ENCODE measurements at regions not wholly inside any gene's neighbourhood (a gene's known extent, or its start where the extent isn't known, plus 50 kb on each side); places are given as distances from the start of the nearest gene placed in this dataset.

DNA sequence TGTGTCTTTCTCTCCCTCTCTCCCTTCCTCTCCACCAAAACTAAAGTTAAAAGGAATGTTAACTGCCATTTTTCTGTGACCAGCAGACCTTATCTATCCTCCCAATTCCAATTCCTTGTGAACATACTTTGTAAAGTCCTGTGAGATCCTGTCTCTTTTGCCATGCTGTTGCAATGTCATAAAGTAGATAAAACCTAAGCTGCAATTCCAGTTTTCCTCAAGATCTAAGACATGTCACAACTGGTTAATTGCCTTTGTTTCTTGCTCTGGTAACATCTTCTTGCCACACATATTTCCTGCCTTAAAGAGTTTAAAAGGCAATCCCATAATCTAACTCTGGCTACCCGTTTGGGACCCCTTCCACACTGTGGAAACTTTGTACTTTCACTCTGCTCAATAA, 188.7 kb downstream of the PYDC2 start:
- TF ChIP-seq, protein P1, sequence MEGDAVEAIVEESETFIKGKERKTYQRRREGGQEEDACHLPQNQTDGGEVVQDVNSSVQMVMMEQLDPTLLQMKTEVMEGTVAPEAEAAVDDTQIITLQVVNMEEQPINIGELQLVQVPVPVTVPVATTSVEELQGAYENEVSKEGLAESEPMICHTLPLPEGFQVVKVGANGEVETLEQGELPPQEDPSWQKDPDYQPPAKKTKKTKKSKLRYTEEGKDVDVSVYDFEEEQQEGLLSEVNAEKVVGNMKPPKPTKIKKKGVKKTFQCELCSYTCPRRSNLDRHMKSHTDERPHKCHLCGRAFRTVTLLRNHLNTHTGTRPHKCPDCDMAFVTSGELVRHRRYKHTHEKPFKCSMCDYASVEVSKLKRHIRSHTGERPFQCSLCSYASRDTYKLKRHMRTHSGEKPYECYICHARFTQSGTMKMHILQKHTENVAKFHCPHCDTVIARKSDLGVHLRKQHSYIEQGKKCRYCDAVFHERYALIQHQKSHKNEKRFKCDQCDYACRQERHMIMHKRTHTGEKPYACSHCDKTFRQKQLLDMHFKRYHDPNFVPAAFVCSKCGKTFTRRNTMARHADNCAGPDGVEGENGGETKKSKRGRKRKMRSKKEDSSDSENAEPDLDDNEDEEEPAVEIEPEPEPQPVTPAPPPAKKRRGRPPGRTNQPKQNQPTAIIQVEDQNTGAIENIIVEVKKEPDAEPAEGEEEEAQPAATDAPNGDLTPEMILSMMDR (IDR thresholded peaks at IDR 0.05; ENCODE audit: insufficient read depth, low read depth, low read length) = no peak
- no peak for TF ChIP-seq EZH2 (IDR thresholded peaks at IDR 0.05; ENCODE audit: insufficient read depth, low read length)
